Naive thymus-derived CD8-positive, alpha-beta T cell (primary cell): ENCODE measurements at regions not wholly inside any gene's neighbourhood (a gene's known extent, or its start where the extent isn't known, plus 50 kb on each side); places are given as distances from the start of the nearest gene placed in this dataset.

Experiments
- ATAC-seq, 2 donors: fragments of 150-1000 bp; cut with Tn5 transposase in 1 of 2; sonication (Bioruptor Pico), chemical (Tn5 transposase) in 1 of 2; 1 replicate in 1 of 2; 2 replicates in 1 of 2; pipeline ENCODE4 v1.10.0; 2021; ENCODE audit warnings: mild to moderate bottlenecking in 2 of 2, moderate library complexity in 2 of 2
- POLR2A ChIA-PET: fragments of 350-600 bp; sonication (Branson Sonifier 250); formaldehyde crosslinking; loops from one replicate; lab custom pipeline; 2021; ENCODE audit warnings: antibody characterized with exemption; lab: Charles Lee
- DNase-seq, 10 donors: peaks; one replicate each; pipeline versions ENCODE4 v3.0.0 to v3.0.0-alpha.2; 2020 to 2022
- H3K27ac Mint-ChIP-seq, 10 donors: one replicate each; pipeline ENCODE4 v1.8.0; 2020 to 2022; ENCODE audit warnings: mild to moderate bottlenecking in 10 of 10, mixed read lengths in 10 of 10, moderate library complexity in 4 of 10, inconsistent platforms in 1 of 10
- H3K27me3 Mint-ChIP-seq, 5 donors: one replicate each; pipeline ENCODE4 v1.8.0; 2021 to 2022; ENCODE audit warnings: mixed read lengths in 5 of 5
- H3K36me3 Mint-ChIP-seq, 3 donors: one replicate each; pipeline ENCODE4 v1.8.0; 2020 to 2022; ENCODE audit warnings: mixed read lengths in 3 of 3, mild to moderate bottlenecking in 2 of 3, inconsistent platforms in 1 of 3
- H3K4me1 Mint-ChIP-seq, 4 donors: one replicate each; pipeline ENCODE4 v1.8.0; 2021 to 2022; ENCODE audit warnings: mixed read lengths in 4 of 4
- H3K4me3 Mint-ChIP-seq, 10 donors: one replicate each; pipeline ENCODE4 v1.8.0; 2020 to 2022; ENCODE audit warnings: mild to moderate bottlenecking in 10 of 10, mixed read lengths in 10 of 10, moderate library complexity in 6 of 10, inconsistent platforms in 1 of 10
- H3K9me3 Mint-ChIP-seq, 9 donors: one replicate each; pipeline ENCODE4 v1.8.0; 2020 to 2022; ENCODE audit warnings: mixed read lengths in 9 of 9, mild to moderate bottlenecking in 3 of 9, inconsistent platforms in 1 of 9, moderate library complexity in 1 of 9

GRCh38 chr3:99287876-99288275 is 350.5 kb upstream of the COL8A1 start:
- Mint-ChIP-seq H3K9me3 (peaks cover 0 to 15% (median 0%) of the 10 kb centered on the region in 9 donors), H3K36me3 (no peaks in the 10 kb centered on the region), H3K4me1 (no peaks in the 10 kb centered on the region), H3K4me3 (no peak overlapping the region), H3K27me3 (no peaks in the 10 kb centered on the region), H3K27ac (no peak overlapping the region)
- DNase-seq (no peak), ATAC-seq (no peak)
- POLR2A ChIA-PET, result no interaction called here

- DNase-seq, result no peak
- no peak for ATAC-seq
- no peaks in the 10 kb centered on the region for H3K27me3 Mint-ChIP-seq
- POLR2A ChIA-PET, result no interaction called here
- H3K36me3 Mint-ChIP-seq, result no peaks in the 10 kb centered on the region
- H3K9me3 Mint-ChIP-seq, result peaks cover 0 to 19% (median 0%) of the 10 kb centered on the region in 9 donors
- no peaks in the 10 kb centered on the region for H3K4me1 Mint-ChIP-seq
- H3K27ac Mint-ChIP-seq, result no peak overlapping the region
- no peak overlapping the region for H3K4me3 Mint-ChIP-seq
These were observed 352.0 kb upstream of the COL8A1 start for GRCh38 chr3:99286266-99286845.

- no peaks in the 10 kb centered on the region for H3K36me3 Mint-ChIP-seq
- H3K27ac Mint-ChIP-seq, result no peak overlapping the region
- no peaks in the 10 kb centered on the region for H3K27me3 Mint-ChIP-seq
- no peaks in the 10 kb centered on the region for H3K4me1 Mint-ChIP-seq
- DNase-seq, result no peak
- POLR2A ChIA-PET, result no interaction called here
- no peak overlapping the region for H3K4me3 Mint-ChIP-seq
- peaks cover 0 to 16% (median 2%) of the 10 kb centered on the region in 9 donors for H3K9me3 Mint-ChIP-seq
- ATAC-seq, result no peak
These were observed 368.3 kb upstream of the DCBLD2 start for GRCh38 chr3:99269606-99270351.

- POLR2A ChIA-PET, result no interaction called here
- Mint-ChIP-seq H3K27ac (no peak overlapping the region), H3K4me1 (no peaks in the 10 kb centered on the region), H3K4me3 (no peak overlapping the region), H3K9me3 (peaks cover 0 to 13% (median 0%) of the 10 kb centered on the region in 9 donors), H3K36me3 (no peaks in the 10 kb centered on the region), H3K27me3 (no peaks in the 10 kb centered on the region)
- DNase-seq, result no peak
- no peak for ATAC-seq
These were observed 355.3 kb upstream of the DCBLD2 start for GRCh38 chr3:99256788-99257187.

- H3K4me3 Mint-ChIP-seq, result no peak overlapping the region
- H3K4me1 Mint-ChIP-seq, result no peaks in the 10 kb centered on the region
- no peaks in the 10 kb centered on the region for H3K36me3 Mint-ChIP-seq
- peaks cover 0 to 5% (median 0%) of the 10 kb centered on the region in 9 donors for H3K9me3 Mint-ChIP-seq
- H3K27ac Mint-ChIP-seq, result no peak overlapping the region
- no peak for ATAC-seq
- DNase-seq, result no peak
- POLR2A ChIA-PET, result no interaction called here
- H3K27me3 Mint-ChIP-seq, result no peaks in the 10 kb centered on the region
These were observed 352.5 kb upstream of the DCBLD2 start for GRCh38 chr3:99253963-99254355.

GRCh38 chr3:99250821-99251355 is 349.4 kb upstream of the DCBLD2 start:
- POLR2A ChIA-PET, result no interaction called here
- Mint-ChIP-seq H3K4me3 (no peak overlapping the region), H3K27ac (no peak overlapping the region), H3K36me3 (no peaks in the 10 kb centered on the region), H3K9me3 (peaks cover 0 to 5% (median 0%) of the 10 kb centered on the region in 9 donors), H3K27me3 (no peaks in the 10 kb centered on the region), H3K4me1 (no peaks in the 10 kb centered on the region)
- DNase-seq (no peak), ATAC-seq (no peak)

GRCh38 chr3:99250272-99250671 is 348.8 kb upstream of the DCBLD2 start:
- DNase-seq (no peak), ATAC-seq (no peak)
- POLR2A ChIA-PET, result no interaction called here
- Mint-ChIP-seq H3K4me1 (no peaks in the 10 kb centered on the region), H3K4me3 (no peak overlapping the region), H3K27ac (no peak overlapping the region), H3K9me3 (peaks cover 0 to 6% (median 0%) of the 10 kb centered on the region in 9 donors), H3K36me3 (no peaks in the 10 kb centered on the region), H3K27me3 (no peaks in the 10 kb centered on the region)

- H3K9me3 Mint-ChIP-seq, result peaks cover 0 to 6% (median 0%) of the 10 kb centered on the region in 9 donors
- ATAC-seq (no peak), DNase-seq (no peak)
- H3K27ac Mint-ChIP-seq, result no peak overlapping the region
- H3K36me3 Mint-ChIP-seq, result no peaks in the 10 kb centered on the region
- H3K27me3 Mint-ChIP-seq, result no peaks in the 10 kb centered on the region
- H3K4me1 Mint-ChIP-seq, result no peaks in the 10 kb centered on the region
- POLR2A ChIA-PET, result no interaction called here
- no peak overlapping the region for H3K4me3 Mint-ChIP-seq
These were observed 348.1 kb upstream of the DCBLD2 start for GRCh38 chr3:99249627-99250026.

- DNase-seq (no peak), ATAC-seq (no peak)
- Mint-ChIP-seq H3K27ac (no peak overlapping the region), H3K4me3 (no peak overlapping the region), H3K36me3 (no peaks in the 10 kb centered on the region), H3K4me1 (no peaks in the 10 kb centered on the region), H3K27me3 (no peaks in the 10 kb centered on the region), H3K9me3 (peaks cover 0 to 6% (median 2%) of the 10 kb centered on the region in 9 donors)
- POLR2A ChIA-PET, result no interaction called here
These were observed 347.4 kb upstream of the DCBLD2 start for GRCh38 chr3:99248913-99249312.

GRCh38 chr3:99248130-99248529 is 346.6 kb upstream of the DCBLD2 start:
- H3K36me3 Mint-ChIP-seq, result peaks cover 0 to under 1% (median 0%) of the 10 kb centered on the region in 3 donors
- ATAC-seq (no peak), DNase-seq (no peak)
- no peaks in the 10 kb centered on the region for H3K27me3 Mint-ChIP-seq
- H3K27ac Mint-ChIP-seq, result no peak overlapping the region
- POLR2A ChIA-PET, result no interaction called here
- H3K4me1 Mint-ChIP-seq, result no peaks in the 10 kb centered on the region
- H3K9me3 Mint-ChIP-seq, result peaks cover 0 to 9% (median 2%) of the 10 kb centered on the region in 9 donors
- no peak overlapping the region for H3K4me3 Mint-ChIP-seq

GRCh38 chr3:99246010-99246654 is 344.6 kb upstream of the DCBLD2 start:
- Mint-ChIP-seq H3K4me1 (no peaks in the 10 kb centered on the region), H3K4me3 (no peak overlapping the region), H3K9me3 (peaks cover 0 to 15% (median 2%) of the 10 kb centered on the region in 9 donors), H3K27ac (no peak overlapping the region), H3K27me3 (peaks cover 0 to 2% (median 0%) of the 10 kb centered on the region in 5 donors), H3K36me3 (peaks cover 0 to 4% (median 0%) of the 10 kb centered on the region in 3 donors)
- POLR2A ChIA-PET, result no interaction called here
- DNase-seq (no peak), ATAC-seq (no peak)

- no peak for DNase-seq
- H3K27me3 Mint-ChIP-seq, result peaks cover 0 to 7% (median 0%) of the 10 kb centered on the region in 5 donors
- peaks cover 2 to 25% (median 5%) of the 10 kb centered on the region in 9 donors for H3K9me3 Mint-ChIP-seq
- no peak for ATAC-seq
- H3K4me3 Mint-ChIP-seq, result no peak overlapping the region
- no peaks in the 10 kb centered on the region for H3K4me1 Mint-ChIP-seq
- peaks cover 0 to 4% (median 0%) of the 10 kb centered on the region in 3 donors for H3K36me3 Mint-ChIP-seq
- H3K27ac Mint-ChIP-seq, result no peak overlapping the region
- POLR2A ChIA-PET, result no interaction called here
These were observed 340.8 kb upstream of the DCBLD2 start for GRCh38 chr3:99242271-99242670.

GRCh38 chr3:99240700-99241099 is 339.2 kb upstream of the DCBLD2 start:
- no peak overlapping the region for H3K27ac Mint-ChIP-seq
- DNase-seq (no peak), ATAC-seq (no peak)
- no peaks in the 10 kb centered on the region for H3K4me1 Mint-ChIP-seq
- no peak overlapping the region for H3K4me3 Mint-ChIP-seq
- peaks cover 2 to 22% (median 5%) of the 10 kb centered on the region in 9 donors for H3K9me3 Mint-ChIP-seq
- POLR2A ChIA-PET, result no interaction called here
- H3K27me3 Mint-ChIP-seq, result peaks cover 0 to 14% (median 0%) of the 10 kb centered on the region in 5 donors
- peaks cover 0 to 8% (median 0%) of the 10 kb centered on the region in 3 donors for H3K36me3 Mint-ChIP-seq
